ENCODE measurements at regions not wholly inside any gene's neighbourhood (a gene's known extent, or its start where the extent isn't known, plus 50 kb on each side); places are given as distances from the start of the nearest gene placed in this dataset.

- H3K27me3 ChIP-seq, result no peaks in the 10 kb centered on the region
- H3K36me3 ChIP-seq, result no peaks in the 10 kb centered on the region
- WGBS, result 96% methylated on average over 2 of the region's 2 CpGs
- no peak overlapping the region for H3K4me3 ChIP-seq
- DNase-seq (ENCODE audit: low spot score in 2 of 2), result no peak
- TF ChIP-seq CTCF (IDR thresholded peaks at IDR 0.05), result no peak
- H3K9me3 ChIP-seq, result no peaks in the 10 kb centered on the region
- H3K4me1 ChIP-seq, result no peaks in the 10 kb centered on the region
- H3K27ac ChIP-seq, result no peak overlapping the region
Observed at GRCh38 chr18:11237484-11237883, 88.1 kb upstream of the PIEZO2 start.

GRCh38 chr18:11237066-11237465, 87.7 kb upstream of the PIEZO2 start:
- no peak for DNase-seq (ENCODE audit: low spot score in 2 of 2)
- Histone ChIP-seq H3K9me3 (no peaks in the 10 kb centered on the region), H3K4me1 (no peaks in the 10 kb centered on the region), H3K27me3 (no peaks in the 10 kb centered on the region), H3K4me3 (no peak overlapping the region), H3K27ac (no peak overlapping the region), H3K36me3 (no peaks in the 10 kb centered on the region)
- TF ChIP-seq POLR2A (IDR thresholded peaks at IDR 0.05) (no peak), EP300 (IDR thresholded peaks at IDR 0.05) (no peak), CTCF (IDR thresholded peaks at IDR 0.05) (no peak), POLR2AphosphoS5 (IDR thresholded peaks at IDR 0.05) (no peak)
- WGBS, result 92% methylated on average over 1 of the region's 1 CpG

GRCh38 chr18:11224153-11224552, 74.8 kb upstream of the PIEZO2 start:
- H3K27ac ChIP-seq, result no peak overlapping the region
- 59% methylated on average over 5 of the region's 7 CpGs for WGBS
- TF ChIP-seq EP300 (IDR thresholded peaks at IDR 0.05) (no peak), POLR2AphosphoS5 (IDR thresholded peaks at IDR 0.05) (no peak), CTCF (IDR thresholded peaks at IDR 0.05) (no peak), POLR2A (IDR thresholded peaks at IDR 0.05) (no peak)
- H3K9me3 ChIP-seq, result no peaks in the 10 kb centered on the region
- peaks cover 7% of the 10 kb centered on the region for H3K4me1 ChIP-seq
- DNase-seq (ENCODE audit: low spot score in 2 of 2), result no peak
- no peaks in the 10 kb centered on the region for H3K27me3 ChIP-seq
- no peak overlapping the region for H3K4me3 ChIP-seq
- H3K36me3 ChIP-seq, result no peaks in the 10 kb centered on the region

GRCh38 chr18:11219571-11219970, 70.2 kb upstream of the PIEZO2 start:
- Histone ChIP-seq H3K27ac (no peak overlapping the region), H3K36me3 (no peaks in the 10 kb centered on the region), H3K9me3 (no peaks in the 10 kb centered on the region), H3K4me1 (peaks cover 7% of the 10 kb centered on the region), H3K4me3 (no peak overlapping the region), H3K27me3 (no peaks in the 10 kb centered on the region)
- 72% methylated on average over 1 of the region's 1 CpG for WGBS
- no peak for DNase-seq (ENCODE audit: low spot score in 2 of 2)
- no peak for TF ChIP-seq POLR2AphosphoS5 (IDR thresholded peaks at IDR 0.05)
- TF ChIP-seq CTCF (IDR thresholded peaks at IDR 0.05), result no peak
- no peak for TF ChIP-seq POLR2A (IDR thresholded peaks at IDR 0.05)
- TF ChIP-seq EP300 (IDR thresholded peaks at IDR 0.05), result no peak

- no peaks in the 10 kb centered on the region for H3K27me3 ChIP-seq
- TF ChIP-seq CTCF (IDR thresholded peaks at IDR 0.05) (no peak), POLR2AphosphoS5 (IDR thresholded peaks at IDR 0.05) (no peak), POLR2A (IDR thresholded peaks at IDR 0.05) (no peak), EP300 (IDR thresholded peaks at IDR 0.05) (no peak)
- no peak for DNase-seq (ENCODE audit: low spot score in 2 of 2)
- 38% methylated on average over 4 of the region's 4 CpGs for WGBS
- no peaks in the 10 kb centered on the region for H3K36me3 ChIP-seq
- no peak overlapping the region for H3K27ac ChIP-seq
- peaks cover 3% of the 10 kb centered on the region for H3K4me1 ChIP-seq
- H3K9me3 ChIP-seq, result no peaks in the 10 kb centered on the region
- no peak overlapping the region for H3K4me3 ChIP-seq
Observed at GRCh38 chr18:11215216-11215615, 65.8 kb upstream of the PIEZO2 start.
